B cell (primary cell): ENCODE measurements at regions not wholly inside any gene's neighbourhood (a gene's known extent, or its start where the extent isn't known, plus 50 kb on each side); places are given as distances from the start of the nearest gene placed in this dataset.

Experiments used
- ATAC-seq: fragments of 200-7000 bp; cut with Tn5 transposase; one replicate; pipeline ENCODE4 v1.10.0; 2021; ENCODE audit warnings: low read depth, mild to moderate bottlenecking, moderate number of reproducible peaks, moderate library complexity
- CTCF ChIA-PET: fragments of 350-600 bp; sonication (Branson Sonifier 250); formaldehyde crosslinking; loops from one replicate; lab custom pipeline; 2021; ENCODE audit warnings: antibody characterized with exemption, inconsistent platforms; lab: Charles Lee
- POLR2A ChIA-PET: fragments of 350-600 bp; sonication (Branson Sonifier 250); formaldehyde crosslinking; loops from one replicate; lab custom pipeline; 2021; ENCODE audit warnings: antibody characterized with exemption; lab: Charles Lee
- DNase-seq: peaks from one replicate; pipeline ENCODE4 v3.0.0; 2013
- H2AFZ ChIP-seq: 2 replicates; pipeline ENCODE4 v1.6.1; 2012; ENCODE audit warnings: mild to moderate bottlenecking, low read depth, low read length; ENCODE audit not compliant: insufficient read depth, poor library complexity, severe bottlenecking
- H3K27ac ChIP-seq, 2 donors: 1 replicate in 1 of 2; 2 replicates in 1 of 2; pipeline ENCODE4 v1.5.1; 2012 to 2013; ENCODE audit warnings: low read length in 2 of 2, mild to moderate bottlenecking in 2 of 2, moderate library complexity in 1 of 2
- H3K27me3 ChIP-seq, 4 experiments: fragments of 200-600 bp in 1 of 4; sonication (generic) in 1 of 4; replicated peaks in 1 of 4; 1 replicate in 2 of 4; 2 replicates in 2 of 4; pipeline versions ENCODE4 v1.6.1 to v1.7.0; 2013 to 2016; ENCODE audit warnings: low read length in 3 of 4, mild to moderate bottlenecking in 2 of 4, mixed read lengths in 1 of 4, moderate library complexity in 1 of 4; ENCODE audit not compliant: insufficient read depth in 4 of 4, control insufficient read depth in 3 of 4; ENCODE audit errors: control extremely low read depth in 1 of 4
- H3K36me3 ChIP-seq, 2 experiments: replicated peaks in 1 of 2; 1 replicate in 1 of 2; 2 replicates in 1 of 2; pipeline versions ENCODE4 v1.6.1 to v1.7.1; 2013; ENCODE audit warnings: low read length in 1 of 2; ENCODE audit not compliant: insufficient read depth in 2 of 2, control insufficient read depth in 1 of 2; ENCODE audit errors: control extremely low read depth in 1 of 2, extremely low read depth in 1 of 2
- H3K4me1 ChIP-seq, 2 donors: fragments of 200-600 bp in 1 of 2; sonication (generic) in 1 of 2; 1 replicate in 1 of 2; 2 replicates in 1 of 2; pipeline versions ENCODE4 v1.5.1 to v1.6.1; 2013 to 2017; ENCODE audit warnings: low read length in 2 of 2; ENCODE audit not compliant: control insufficient read depth in 2 of 2, insufficient read depth in 2 of 2
- H3K4me2 ChIP-seq: replicated peaks from 2 replicates; pipeline ENCODE3; 2012; ENCODE audit warnings: mild to moderate bottlenecking, low read depth, low read length; ENCODE audit not compliant: poor library complexity, severe bottlenecking
- H3K4me3 ChIP-seq, 5 experiments: fragments of 200-600 bp in 1 of 5; sonication (generic) in 1 of 5; 1 replicate in 3 of 5; 2 replicates in 2 of 5; pipeline versions ENCODE4 v1.5.1 to v1.7.0; 2011 to 2016; ENCODE audit warnings: low read length in 4 of 5, mild to moderate bottlenecking in 4 of 5, low read depth in 2 of 5, control low read depth in 1 of 5, moderate library complexity in 1 of 5; ENCODE audit not compliant: insufficient read depth in 1 of 5; ENCODE audit errors: control extremely low read depth in 1 of 5, extremely low read depth in 1 of 5
- H3K79me2 ChIP-seq: fragments of 200-600 bp; sonication (generic); one replicate; pipeline ENCODE4 v1.6.0; 2016; ENCODE audit warnings: low read length; ENCODE audit not compliant: control insufficient read depth, insufficient read depth
- H3K9ac ChIP-seq: fragments of 200-600 bp; sonication (generic); 2 replicates; pipeline ENCODE4 v1.6.1; 2017; ENCODE audit warnings: mild to moderate bottlenecking, low read length, moderate library complexity
- H3K9me3 ChIP-seq, 3 donors: one replicate each; pipeline versions ENCODE4 v1.6.1 to v1.7.1; 2013; ENCODE audit warnings: low read length in 2 of 3; ENCODE audit not compliant: control insufficient read depth in 2 of 3, insufficient read depth in 1 of 3; ENCODE audit errors: control extremely low read depth in 1 of 3
- H4K20me1 ChIP-seq: 2 replicates; pipeline ENCODE4 v1.6.0; 2012; ENCODE audit warnings: mild to moderate bottlenecking, low read length; ENCODE audit not compliant: insufficient read depth, control insufficient read depth, poor library complexity, severe bottlenecking
- H3K27ac Mint-ChIP-seq: one replicate; pipeline ENCODE4 v1.8.0; 2021; ENCODE audit warnings: mixed read lengths
- H3K27me3 Mint-ChIP-seq: one replicate; pipeline ENCODE4 v1.8.0; 2021; ENCODE audit warnings: mixed read lengths
- H3K4me1 Mint-ChIP-seq: one replicate; pipeline ENCODE4 v1.8.0; 2021; ENCODE audit warnings: mixed read lengths
- H3K4me3 Mint-ChIP-seq: one replicate; pipeline ENCODE4 v1.8.0; 2021; ENCODE audit warnings: mixed read lengths
- H3K9me3 Mint-ChIP-seq: one replicate; pipeline ENCODE4 v1.8.0; 2022; ENCODE audit warnings: mixed read lengths; ENCODE audit not compliant: insufficient read depth
- EZH2 ChIP-seq: IDR thresholded peaks from 2 replicates; pipeline ENCODE4 v1.6.1; 2012; ENCODE audit warnings: borderline replicate concordance, low read depth, mild to moderate bottlenecking, moderate library complexity, low read length; ENCODE audit not compliant: insufficient read depth, poor library complexity, severe bottlenecking
- WGBS: methylation state at CpG from one replicate; pipeline ENCODE4 v1.1.5; 2013; ENCODE audit warnings: missing lambda C conversion rate; ENCODE audit not compliant: insufficient coverage; 5-methylcytosine and 5-hydroxymethylcytosine counted together
- intact Hi-C: fragments of 100-400 bp; cut with micrococcal nuclease; formaldehyde crosslinking; loops from one replicate; pipeline ENCODE4 v1.10.0; 2022
- TF ChIP-seq, protein P1 (sequence below): fragments of 200-600 bp; IDR thresholded peaks from one replicate; pipeline ENCODE4 v1.8.0; 2022; ENCODE audit warnings: antibody characterized with exemption, mild to moderate bottlenecking

- no peak for TF ChIP-seq EZH2
- TF ChIP-seq, protein P1, sequence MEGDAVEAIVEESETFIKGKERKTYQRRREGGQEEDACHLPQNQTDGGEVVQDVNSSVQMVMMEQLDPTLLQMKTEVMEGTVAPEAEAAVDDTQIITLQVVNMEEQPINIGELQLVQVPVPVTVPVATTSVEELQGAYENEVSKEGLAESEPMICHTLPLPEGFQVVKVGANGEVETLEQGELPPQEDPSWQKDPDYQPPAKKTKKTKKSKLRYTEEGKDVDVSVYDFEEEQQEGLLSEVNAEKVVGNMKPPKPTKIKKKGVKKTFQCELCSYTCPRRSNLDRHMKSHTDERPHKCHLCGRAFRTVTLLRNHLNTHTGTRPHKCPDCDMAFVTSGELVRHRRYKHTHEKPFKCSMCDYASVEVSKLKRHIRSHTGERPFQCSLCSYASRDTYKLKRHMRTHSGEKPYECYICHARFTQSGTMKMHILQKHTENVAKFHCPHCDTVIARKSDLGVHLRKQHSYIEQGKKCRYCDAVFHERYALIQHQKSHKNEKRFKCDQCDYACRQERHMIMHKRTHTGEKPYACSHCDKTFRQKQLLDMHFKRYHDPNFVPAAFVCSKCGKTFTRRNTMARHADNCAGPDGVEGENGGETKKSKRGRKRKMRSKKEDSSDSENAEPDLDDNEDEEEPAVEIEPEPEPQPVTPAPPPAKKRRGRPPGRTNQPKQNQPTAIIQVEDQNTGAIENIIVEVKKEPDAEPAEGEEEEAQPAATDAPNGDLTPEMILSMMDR: no peak
- no peak overlapping the region for H2AFZ ChIP-seq
- no peaks in the 10 kb centered on the region for H4K20me1 ChIP-seq
- WGBS: 100% methylated on average over 2 of the region's 7 CpGs
- DNase-seq (no peak), ATAC-seq (no peak)
- H3K36me3 ChIP-seq: no peaks in the 10 kb centered on the region
- no peaks in the 10 kb centered on the region for H3K9me3 ChIP-seq
- H3K27me3 Mint-ChIP-seq: no peaks in the 10 kb centered on the region
- no peak overlapping the region for H3K4me3 ChIP-seq
- intact Hi-C loops: no loop called here
- H3K4me1 Mint-ChIP-seq: no peaks in the 10 kb centered on the region
- no peaks in the 10 kb centered on the region for H3K4me1 ChIP-seq
- ChIA-PET POLR2A (no interaction called here), CTCF (no interaction called here)
- H3K27me3 ChIP-seq: no peaks in the 10 kb centered on the region
- no peak overlapping the region for H3K27ac ChIP-seq
- no peak overlapping the region for H3K4me3 Mint-ChIP-seq
- no peaks in the 10 kb centered on the region for H3K9me3 Mint-ChIP-seq
- no peaks in the 10 kb centered on the region for H3K79me2 ChIP-seq
- no peak overlapping the region for H3K4me2 ChIP-seq
- no peak overlapping the region for H3K9ac ChIP-seq
- H3K27ac Mint-ChIP-seq: no peak overlapping the region
Measured at GRCh38 chr10:31210190-31210589, 108.8 kb upstream of the ZEB1 start.

DNA sequence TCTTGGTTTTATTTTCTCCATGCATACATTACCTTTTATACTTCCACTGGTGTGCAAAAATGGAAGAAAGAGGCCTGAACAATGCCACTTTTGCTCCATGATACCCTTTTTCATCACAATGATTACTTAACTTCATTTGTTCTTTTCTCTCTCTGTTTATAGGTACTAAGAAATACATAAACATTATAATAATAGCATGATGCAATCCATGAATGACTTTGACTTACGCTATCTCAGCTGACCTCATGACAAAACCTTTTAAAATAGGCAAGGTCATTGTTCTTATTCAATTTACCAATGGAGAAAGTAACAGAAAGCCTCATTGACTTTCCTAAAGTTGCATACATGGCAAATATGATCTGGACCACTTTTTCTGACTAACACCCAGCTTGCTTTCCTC lies 105.1 kb upstream of the ZEB1 start:
- no peak overlapping the region for H3K4me3 ChIP-seq
- no peaks in the 10 kb centered on the region for H3K27me3 ChIP-seq
- H3K9me3 ChIP-seq: no peaks in the 10 kb centered on the region
- no peak overlapping the region for H3K4me2 ChIP-seq
- CTCF ChIA-PET: no interaction called here
- DNase-seq (no peak), ATAC-seq (no peak)
- TF ChIP-seq, protein P1: no peak
- TF ChIP-seq EZH2: no peak
- intact Hi-C loops: no loop called here
- POLR2A ChIA-PET: no interaction called here
- H2AFZ ChIP-seq: no peak overlapping the region
- H3K4me1 ChIP-seq: no peaks in the 10 kb centered on the region
- no peak overlapping the region for H3K27ac Mint-ChIP-seq
- H3K9ac ChIP-seq: no peak overlapping the region
- H3K4me3 Mint-ChIP-seq: no peak overlapping the region
- no peaks in the 10 kb centered on the region for H3K9me3 Mint-ChIP-seq
- no CpG with 5 or more reads among the region's 1 CpG for WGBS
- no peaks in the 10 kb centered on the region for H3K36me3 ChIP-seq
- no peaks in the 10 kb centered on the region for H4K20me1 ChIP-seq
- no peaks in the 10 kb centered on the region for H3K79me2 ChIP-seq
- H3K27ac ChIP-seq: no peak overlapping the region
- no peaks in the 10 kb centered on the region for H3K4me1 Mint-ChIP-seq
- H3K27me3 Mint-ChIP-seq: no peaks in the 10 kb centered on the region
